ENCODE measurements at regions not wholly inside any gene's neighbourhood (a gene's known extent, or its start where the extent isn't known, plus 50 kb on each side); places are given as distances from the start of the nearest gene placed in this dataset.

GRCh38 chr6:6525933-6526332 is 62.6 kb upstream of the LY86 start:
- DNase-seq (ENCODE audit: low read depth) = no peak

- DNase-seq (ENCODE audit: low read depth) = no peak
Measured at GRCh38 chr6:6529275-6529674, 59.2 kb upstream of the LY86 start.

- no peak for DNase-seq (ENCODE audit: low read depth)
Measured at GRCh38 chr6:6533176-6533575, 55.3 kb upstream of the LY86 start.

- no peak for DNase-seq (ENCODE audit: low read depth)
Measured at GRCh38 chr6:6534399-6534798, 54.1 kb upstream of the LY86 start.

- no peak for DNase-seq (ENCODE audit: low read depth)
Measured at GRCh38 chr6:6537488-6538260, 50.8 kb upstream of the LY86 start.

GRCh38 chr6:6538261-6538660 is 50.3 kb upstream of the LY86 start:
- no peak for DNase-seq (ENCODE audit: low read depth)
